B cell (primary cell): ENCODE measurements at regions not wholly inside any gene's neighbourhood (a gene's known extent, or its start where the extent isn't known, plus 50 kb on each side); places are given as distances from the start of the nearest gene placed in this dataset.

Experiments
- ATAC-seq: fragments of 200-7000 bp; cut with Tn5 transposase; one replicate; pipeline ENCODE4 v1.10.0; 2021; ENCODE audit warnings: low read depth, mild to moderate bottlenecking, moderate number of reproducible peaks, moderate library complexity
- CTCF ChIA-PET: fragments of 350-600 bp; sonication (Branson Sonifier 250); formaldehyde crosslinking; loops from one replicate; lab custom pipeline; 2021; ENCODE audit warnings: antibody characterized with exemption, inconsistent platforms; lab: Charles Lee
- POLR2A ChIA-PET: fragments of 350-600 bp; sonication (Branson Sonifier 250); formaldehyde crosslinking; loops from one replicate; lab custom pipeline; 2021; ENCODE audit warnings: antibody characterized with exemption; lab: Charles Lee
- DNase-seq: peaks from one replicate; pipeline ENCODE4 v3.0.0; 2013
- H2AFZ ChIP-seq: 2 replicates; pipeline ENCODE4 v1.6.1; 2012; ENCODE audit warnings: mild to moderate bottlenecking, low read depth, low read length; ENCODE audit not compliant: insufficient read depth, poor library complexity, severe bottlenecking
- H3K27ac ChIP-seq, 2 donors: 1 replicate in 1 of 2; 2 replicates in 1 of 2; pipeline ENCODE4 v1.5.1; 2012 to 2013; ENCODE audit warnings: low read length in 2 of 2, mild to moderate bottlenecking in 2 of 2, moderate library complexity in 1 of 2
- H3K27me3 ChIP-seq, 4 experiments: fragments of 200-600 bp in 1 of 4; sonication (generic) in 1 of 4; replicated peaks in 1 of 4; 1 replicate in 2 of 4; 2 replicates in 2 of 4; pipeline versions ENCODE4 v1.6.1 to v1.7.0; 2013 to 2016; ENCODE audit warnings: low read length in 3 of 4, mild to moderate bottlenecking in 2 of 4, mixed read lengths in 1 of 4, moderate library complexity in 1 of 4; ENCODE audit not compliant: insufficient read depth in 4 of 4, control insufficient read depth in 3 of 4; ENCODE audit errors: control extremely low read depth in 1 of 4
- H3K36me3 ChIP-seq, 2 experiments: replicated peaks in 1 of 2; 1 replicate in 1 of 2; 2 replicates in 1 of 2; pipeline versions ENCODE4 v1.6.1 to v1.7.1; 2013; ENCODE audit warnings: low read length in 1 of 2; ENCODE audit not compliant: insufficient read depth in 2 of 2, control insufficient read depth in 1 of 2; ENCODE audit errors: control extremely low read depth in 1 of 2, extremely low read depth in 1 of 2
- H3K4me1 ChIP-seq, 2 donors: fragments of 200-600 bp in 1 of 2; sonication (generic) in 1 of 2; 1 replicate in 1 of 2; 2 replicates in 1 of 2; pipeline versions ENCODE4 v1.5.1 to v1.6.1; 2013 to 2017; ENCODE audit warnings: low read length in 2 of 2; ENCODE audit not compliant: control insufficient read depth in 2 of 2, insufficient read depth in 2 of 2
- H3K4me2 ChIP-seq: replicated peaks from 2 replicates; pipeline ENCODE3; 2012; ENCODE audit warnings: mild to moderate bottlenecking, low read depth, low read length; ENCODE audit not compliant: poor library complexity, severe bottlenecking
- H3K4me3 ChIP-seq, 5 experiments: fragments of 200-600 bp in 1 of 5; sonication (generic) in 1 of 5; 1 replicate in 3 of 5; 2 replicates in 2 of 5; pipeline versions ENCODE4 v1.5.1 to v1.7.0; 2011 to 2016; ENCODE audit warnings: low read length in 4 of 5, mild to moderate bottlenecking in 4 of 5, low read depth in 2 of 5, control low read depth in 1 of 5, moderate library complexity in 1 of 5; ENCODE audit not compliant: insufficient read depth in 1 of 5; ENCODE audit errors: control extremely low read depth in 1 of 5, extremely low read depth in 1 of 5
- H3K79me2 ChIP-seq: fragments of 200-600 bp; sonication (generic); one replicate; pipeline ENCODE4 v1.6.0; 2016; ENCODE audit warnings: low read length; ENCODE audit not compliant: control insufficient read depth, insufficient read depth
- H3K9ac ChIP-seq: fragments of 200-600 bp; sonication (generic); 2 replicates; pipeline ENCODE4 v1.6.1; 2017; ENCODE audit warnings: mild to moderate bottlenecking, low read length, moderate library complexity
- H3K9me3 ChIP-seq, 3 donors: one replicate each; pipeline versions ENCODE4 v1.6.1 to v1.7.1; 2013; ENCODE audit warnings: low read length in 2 of 3; ENCODE audit not compliant: control insufficient read depth in 2 of 3, insufficient read depth in 1 of 3; ENCODE audit errors: control extremely low read depth in 1 of 3
- H4K20me1 ChIP-seq: 2 replicates; pipeline ENCODE4 v1.6.0; 2012; ENCODE audit warnings: mild to moderate bottlenecking, low read length; ENCODE audit not compliant: insufficient read depth, control insufficient read depth, poor library complexity, severe bottlenecking
- H3K27ac Mint-ChIP-seq: one replicate; pipeline ENCODE4 v1.8.0; 2021; ENCODE audit warnings: mixed read lengths
- H3K27me3 Mint-ChIP-seq: one replicate; pipeline ENCODE4 v1.8.0; 2021; ENCODE audit warnings: mixed read lengths
- H3K4me1 Mint-ChIP-seq: one replicate; pipeline ENCODE4 v1.8.0; 2021; ENCODE audit warnings: mixed read lengths
- H3K4me3 Mint-ChIP-seq: one replicate; pipeline ENCODE4 v1.8.0; 2021; ENCODE audit warnings: mixed read lengths
- H3K9me3 Mint-ChIP-seq: one replicate; pipeline ENCODE4 v1.8.0; 2022; ENCODE audit warnings: mixed read lengths; ENCODE audit not compliant: insufficient read depth
- EZH2 ChIP-seq: IDR thresholded peaks from 2 replicates; pipeline ENCODE4 v1.6.1; 2012; ENCODE audit warnings: borderline replicate concordance, low read depth, mild to moderate bottlenecking, moderate library complexity, low read length; ENCODE audit not compliant: insufficient read depth, poor library complexity, severe bottlenecking
- WGBS: methylation state at CpG from one replicate; pipeline ENCODE4 v1.1.5; 2013; ENCODE audit warnings: missing lambda C conversion rate; ENCODE audit not compliant: insufficient coverage; 5-methylcytosine and 5-hydroxymethylcytosine counted together
- intact Hi-C: fragments of 100-400 bp; cut with micrococcal nuclease; formaldehyde crosslinking; loops from one replicate; pipeline ENCODE4 v1.10.0; 2022
- TF ChIP-seq, protein P1 (sequence below): fragments of 200-600 bp; IDR thresholded peaks from one replicate; pipeline ENCODE4 v1.8.0; 2022; ENCODE audit warnings: antibody characterized with exemption, mild to moderate bottlenecking

DNA sequence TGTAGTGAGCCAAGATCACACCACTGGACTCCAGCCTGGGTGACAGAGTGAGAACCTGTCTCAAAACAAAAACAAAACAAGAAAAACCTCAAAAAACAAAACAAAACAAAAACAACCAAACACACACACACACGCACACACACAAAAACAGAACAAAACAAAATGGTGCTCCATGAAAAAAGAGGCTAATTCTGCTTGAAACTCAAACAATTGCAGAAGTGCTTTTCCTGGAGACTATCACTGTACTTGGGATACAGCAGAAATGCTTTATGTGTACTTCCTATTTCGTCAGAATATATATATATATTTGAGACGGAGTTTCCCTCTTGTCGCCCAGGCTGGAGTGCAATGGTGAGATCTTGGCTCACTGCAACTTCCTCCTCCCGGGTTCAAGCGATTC, 49.9 kb upstream of the HSPA9 start:
- no peaks in the 10 kb centered on the region for H3K9me3 Mint-ChIP-seq
- POLR2A ChIA-PET = no interaction called here
- TF ChIP-seq, protein P1, sequence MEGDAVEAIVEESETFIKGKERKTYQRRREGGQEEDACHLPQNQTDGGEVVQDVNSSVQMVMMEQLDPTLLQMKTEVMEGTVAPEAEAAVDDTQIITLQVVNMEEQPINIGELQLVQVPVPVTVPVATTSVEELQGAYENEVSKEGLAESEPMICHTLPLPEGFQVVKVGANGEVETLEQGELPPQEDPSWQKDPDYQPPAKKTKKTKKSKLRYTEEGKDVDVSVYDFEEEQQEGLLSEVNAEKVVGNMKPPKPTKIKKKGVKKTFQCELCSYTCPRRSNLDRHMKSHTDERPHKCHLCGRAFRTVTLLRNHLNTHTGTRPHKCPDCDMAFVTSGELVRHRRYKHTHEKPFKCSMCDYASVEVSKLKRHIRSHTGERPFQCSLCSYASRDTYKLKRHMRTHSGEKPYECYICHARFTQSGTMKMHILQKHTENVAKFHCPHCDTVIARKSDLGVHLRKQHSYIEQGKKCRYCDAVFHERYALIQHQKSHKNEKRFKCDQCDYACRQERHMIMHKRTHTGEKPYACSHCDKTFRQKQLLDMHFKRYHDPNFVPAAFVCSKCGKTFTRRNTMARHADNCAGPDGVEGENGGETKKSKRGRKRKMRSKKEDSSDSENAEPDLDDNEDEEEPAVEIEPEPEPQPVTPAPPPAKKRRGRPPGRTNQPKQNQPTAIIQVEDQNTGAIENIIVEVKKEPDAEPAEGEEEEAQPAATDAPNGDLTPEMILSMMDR = no peak
- TF ChIP-seq EZH2 = no peak
- H3K27me3 ChIP-seq = peaks cover 0 to 15% (median 1%) of the 10 kb centered on the region in 4 experiments
- no peaks in the 10 kb centered on the region for H3K4me1 Mint-ChIP-seq
- H3K27me3 Mint-ChIP-seq = peaks cover 31% of the 10 kb centered on the region
- ATAC-seq = no peak
- H3K4me3 ChIP-seq = no peak overlapping the region
- H3K4me3 Mint-ChIP-seq = no peak overlapping the region
- H3K4me1 ChIP-seq = no peaks in the 10 kb centered on the region
- no peaks in the 10 kb centered on the region for H3K9me3 ChIP-seq
- intact Hi-C loops = no loop called here
- H2AFZ ChIP-seq = no peak overlapping the region
- H4K20me1 ChIP-seq = no peaks in the 10 kb centered on the region
- no peak for DNase-seq
- no peaks in the 10 kb centered on the region for H3K79me2 ChIP-seq
- no peak overlapping the region for H3K27ac Mint-ChIP-seq
- no peak overlapping the region for H3K27ac ChIP-seq
- no peaks in the 10 kb centered on the region for H3K36me3 ChIP-seq
- CTCF ChIA-PET = no interaction called here
- 100% methylated on average over 1 of the region's 6 CpGs for WGBS
- H3K9ac ChIP-seq = no peak overlapping the region
- H3K4me2 ChIP-seq = no peak overlapping the region
